HEK293 (cell line): ENCODE measurements at regions not wholly inside any gene's neighbourhood (a gene's known extent, or its start where the extent isn't known, plus 50 kb on each side); places are given as distances from the start of the nearest gene placed in this dataset.

Experiments
- CTCF ChIP-seq: fragments of 450-650 bp; formaldehyde crosslinking; IDR thresholded peaks from 2 replicates; pipeline ENCODE4 v1.5.1; 2016; ENCODE audit warnings: missing biosample characterization, missing genetic modification characterization
- TSHZ1 ChIP-seq: fragments of 450-650 bp; formaldehyde crosslinking; IDR thresholded peaks from 2 replicates; pipeline ENCODE4 v1.5.1; 2016; ENCODE audit warnings: missing biosample characterization, missing genetic modification characterization, borderline replicate concordance
- YY1 ChIP-seq: fragments of 450-650 bp; formaldehyde crosslinking; IDR thresholded peaks from 2 replicates; pipeline ENCODE4 v1.5.1; 2018; ENCODE audit warnings: missing biosample characterization, missing genetic modification characterization
- ZBTB7A ChIP-seq: fragments of 450-650 bp; formaldehyde crosslinking; IDR thresholded peaks from 2 replicates; pipeline ENCODE4 v1.5.1; 2016; ENCODE audit warnings: low read depth, missing biosample characterization, missing genetic modification characterization
- ZFP3 ChIP-seq: fragments of 450-650 bp; formaldehyde crosslinking; IDR thresholded peaks from 2 replicates; pipeline ENCODE4 v1.5.1; 2016; ENCODE audit warnings: low read depth, missing biosample characterization, missing genetic modification characterization
- ZNF292 ChIP-seq: fragments of 450-650 bp; formaldehyde crosslinking; IDR thresholded peaks from 2 replicates; pipeline ENCODE4 v1.5.1; 2016; ENCODE audit warnings: low read depth, missing biosample characterization, missing genetic modification characterization, borderline replicate concordance
- ZNF792 ChIP-seq: fragments of 450-650 bp; formaldehyde crosslinking; IDR thresholded peaks from 2 replicates; pipeline ENCODE4 v1.5.1; 2016; ENCODE audit warnings: missing biosample characterization, missing genetic modification characterization
- ZSCAN4 ChIP-seq: fragments of 450-650 bp; formaldehyde crosslinking; IDR thresholded peaks from 2 replicates; pipeline ENCODE4 v1.5.1; 2017; ENCODE audit warnings: missing biosample characterization, missing genetic modification characterization

- TF ChIP-seq ZBTB7A (tag by site-specific recombination): no peak
- no peak for TF ChIP-seq CTCF (tag by site-specific recombination)
- no peak for TF ChIP-seq ZFP3 (tag by site-specific recombination)
- TF ChIP-seq ZSCAN4 (tag by site-specific recombination): no peak
- no peak for TF ChIP-seq ZNF292
- TF ChIP-seq YY1 (tag by site-specific recombination): no peak
- TF ChIP-seq TSHZ1 (tag by site-specific recombination): no peak
- no peak for TF ChIP-seq ZNF792 (tag by site-specific recombination)
Measured at GRCh38 chr5:158175934-158176481, 317.1 kb upstream of the CLINT1 start.
